Transverse colon (tissue), 3 donors: ENCODE measurements at regions not wholly inside any gene's neighbourhood (a gene's known extent, or its start where the extent isn't known, plus 50 kb on each side); places are given as distances from the start of the nearest gene placed in this dataset.

Source experiments
- EP300 ChIP-seq: sonication (generic); formaldehyde crosslinking; IDR thresholded peaks from one replicate; pipeline ENCODE4 v1.6.1; 2017; ENCODE audit warnings: antibody characterized with exemption, low read depth
- POLR2A ChIP-seq: fragments of 450-650 bp; IDR thresholded peaks from one replicate; pipeline ENCODE4 v1.6.1; 2016; ENCODE audit warnings: antibody characterized with exemption, mild to moderate bottlenecking, moderate library complexity
- TF ChIP-seq, protein P1 (sequence below), 5 experiments: fragments of 200-600 bp in 3 of 5; fragments of 450-650 bp in 2 of 5; sonication (generic) in 3 of 5; IDR thresholded peaks; 1 replicate in 2 of 5; 2 replicates in 3 of 5; pipeline ENCODE4 v1.5.1; 2016 to 2017; ENCODE audit warnings: antibody characterized with exemption in 5 of 5, inconsistent platforms in 3 of 5, mild to moderate bottlenecking in 2 of 5, moderate library complexity in 1 of 5

GRCh38 chr12:24087294-24087693 is 137.8 kb upstream of the SOX5 start:
- no peak for TF ChIP-seq EP300
- TF ChIP-seq, protein P1, sequence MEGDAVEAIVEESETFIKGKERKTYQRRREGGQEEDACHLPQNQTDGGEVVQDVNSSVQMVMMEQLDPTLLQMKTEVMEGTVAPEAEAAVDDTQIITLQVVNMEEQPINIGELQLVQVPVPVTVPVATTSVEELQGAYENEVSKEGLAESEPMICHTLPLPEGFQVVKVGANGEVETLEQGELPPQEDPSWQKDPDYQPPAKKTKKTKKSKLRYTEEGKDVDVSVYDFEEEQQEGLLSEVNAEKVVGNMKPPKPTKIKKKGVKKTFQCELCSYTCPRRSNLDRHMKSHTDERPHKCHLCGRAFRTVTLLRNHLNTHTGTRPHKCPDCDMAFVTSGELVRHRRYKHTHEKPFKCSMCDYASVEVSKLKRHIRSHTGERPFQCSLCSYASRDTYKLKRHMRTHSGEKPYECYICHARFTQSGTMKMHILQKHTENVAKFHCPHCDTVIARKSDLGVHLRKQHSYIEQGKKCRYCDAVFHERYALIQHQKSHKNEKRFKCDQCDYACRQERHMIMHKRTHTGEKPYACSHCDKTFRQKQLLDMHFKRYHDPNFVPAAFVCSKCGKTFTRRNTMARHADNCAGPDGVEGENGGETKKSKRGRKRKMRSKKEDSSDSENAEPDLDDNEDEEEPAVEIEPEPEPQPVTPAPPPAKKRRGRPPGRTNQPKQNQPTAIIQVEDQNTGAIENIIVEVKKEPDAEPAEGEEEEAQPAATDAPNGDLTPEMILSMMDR (IDR thresholded peaks at IDR 0.05): no peak
- TF ChIP-seq POLR2A: no peak
